KMS-11 (cell line): ENCODE measurements at regions not wholly inside any gene's neighbourhood (a gene's known extent, or its start where the extent isn't known, plus 50 kb on each side); places are given as distances from the start of the nearest gene placed in this dataset.

Experiments
- H2AFZ ChIP-seq: fragments of 200-600 bp; sonication (generic); 2 replicates; pipeline ENCODE4 v1.6.1; 2016; ENCODE audit warnings: antibody characterized with exemption, mixed run types, low read depth
- H3K27ac ChIP-seq: fragments of 200-600 bp; sonication (generic); 2 replicates; pipeline ENCODE4 v1.6.1; 2016; ENCODE audit warnings: mild to moderate bottlenecking, mixed run types
- H3K27me3 ChIP-seq: fragments of 200-600 bp; sonication (generic); 2 replicates; pipeline ENCODE4 v1.6.1; 2017; ENCODE audit warnings: mild to moderate bottlenecking, low read depth, mixed run types, moderate library complexity; ENCODE audit not compliant: insufficient read depth
- H3K36me3 ChIP-seq: fragments of 200-600 bp; sonication (generic); 2 replicates; pipeline ENCODE4 v1.6.1; 2017; ENCODE audit warnings: mild to moderate bottlenecking, mixed run types; ENCODE audit not compliant: insufficient read depth
- H3K4me1 ChIP-seq: fragments of 200-600 bp; sonication (generic); 2 replicates; pipeline ENCODE4 v1.6.1; 2016; ENCODE audit warnings: mild to moderate bottlenecking, low read depth, mixed run types; ENCODE audit not compliant: poor library complexity, severe bottlenecking
- H3K4me2 ChIP-seq: fragments of 200-600 bp; sonication (generic); 2 replicates; pipeline ENCODE4 v1.7.0; 2016; ENCODE audit warnings: mild to moderate bottlenecking, mixed run types
- H3K4me3 ChIP-seq: fragments of 200-600 bp; sonication (generic); IDR thresholded peaks from 2 replicates; pipeline ENCODE4 v1.6.1; 2017; ENCODE audit warnings: low read depth, low read length, mixed read lengths; ENCODE audit not compliant: insufficient read depth
- H3K79me2 ChIP-seq: fragments of 200-600 bp; sonication (generic); 2 replicates; pipeline ENCODE4 v1.6.1; 2016; ENCODE audit warnings: low read depth, mixed run types; ENCODE audit not compliant: insufficient read depth
- H3K9ac ChIP-seq: fragments of 200-600 bp; sonication (generic); 2 replicates; pipeline ENCODE4 v1.6.1; 2016; ENCODE audit warnings: mild to moderate bottlenecking, mixed run types
- H4K20me1 ChIP-seq: fragments of 200-600 bp; sonication (generic); 2 replicates; pipeline ENCODE4 v1.6.1; 2016; ENCODE audit warnings: mild to moderate bottlenecking, mixed run types; ENCODE audit not compliant: insufficient read depth
- CTCF ChIP-seq: fragments of 200-600 bp; sonication (generic); conservative IDR thresholded peaks from 2 replicates; pipeline ENCODE4 v1.6.1; 2017; ENCODE audit warnings: low read depth, mild to moderate bottlenecking, antibody characterized with exemption, low read length, moderate library complexity, mixed read lengths

- no peak overlapping the region for H3K9ac ChIP-seq
- peaks cover 38% of the 10 kb centered on the region for H3K4me1 ChIP-seq
- no peaks in the 10 kb centered on the region for H3K27me3 ChIP-seq
- H3K4me2 ChIP-seq = peak overlapping the region; percentile 22
- no peaks in the 10 kb centered on the region for H3K36me3 ChIP-seq
- no peak for TF ChIP-seq CTCF
- no peak overlapping the region for H3K4me3 ChIP-seq
- H3K27ac ChIP-seq = no peak overlapping the region
- H3K79me2 ChIP-seq = no peaks in the 10 kb centered on the region
- no peaks in the 10 kb centered on the region for H4K20me1 ChIP-seq
- no peak overlapping the region for H2AFZ ChIP-seq
These were observed 85.7 kb upstream of the RBBP8 start for GRCh38 chr18:22847392-22847791.

GRCh38 chr18:22847867-22848451 lies 85.2 kb upstream of the RBBP8 start:
- no peak for TF ChIP-seq CTCF
- Histone ChIP-seq H3K4me3 (no peak overlapping the region), H3K27ac (no peak overlapping the region), H3K4me1 (peaks cover 38% of the 10 kb centered on the region), H3K4me2 (peak overlapping the region; percentile 22), H3K79me2 (no peaks in the 10 kb centered on the region), H3K36me3 (no peaks in the 10 kb centered on the region), H4K20me1 (no peaks in the 10 kb centered on the region), H2AFZ (no peak overlapping the region), H3K27me3 (no peaks in the 10 kb centered on the region), H3K9ac (no peak overlapping the region)

DNA sequence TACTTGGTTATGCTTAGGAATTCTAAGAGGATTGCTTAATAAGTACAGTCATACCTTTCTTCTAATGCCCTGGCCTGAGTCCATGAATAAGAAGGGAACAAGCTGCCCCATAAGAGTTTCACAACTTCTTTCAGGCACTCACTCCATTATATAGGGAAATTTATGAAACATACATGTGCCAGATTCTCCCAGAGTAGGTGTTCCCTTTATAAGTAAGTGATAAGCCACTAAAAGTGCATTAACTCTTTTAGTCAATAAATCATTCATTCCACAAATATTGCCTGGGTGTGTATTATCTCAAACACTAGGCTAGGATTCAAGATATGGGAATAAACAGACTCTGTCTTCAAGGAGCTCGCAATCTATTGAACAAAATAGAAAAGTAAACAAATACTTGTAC lies 84.5 kb upstream of the RBBP8 start:
- Histone ChIP-seq H3K27me3 (no peaks in the 10 kb centered on the region), H3K79me2 (no peaks in the 10 kb centered on the region), H4K20me1 (no peaks in the 10 kb centered on the region), H3K9ac (no peak overlapping the region), H2AFZ (no peak overlapping the region), H3K27ac (no peak overlapping the region), H3K4me2 (no peak overlapping the region; the same call in 1 of the 2 replicates), H3K36me3 (no peaks in the 10 kb centered on the region), H3K4me3 (no peak overlapping the region), H3K4me1 (peaks cover 38% of the 10 kb centered on the region)
- TF ChIP-seq CTCF = no peak

DNA sequence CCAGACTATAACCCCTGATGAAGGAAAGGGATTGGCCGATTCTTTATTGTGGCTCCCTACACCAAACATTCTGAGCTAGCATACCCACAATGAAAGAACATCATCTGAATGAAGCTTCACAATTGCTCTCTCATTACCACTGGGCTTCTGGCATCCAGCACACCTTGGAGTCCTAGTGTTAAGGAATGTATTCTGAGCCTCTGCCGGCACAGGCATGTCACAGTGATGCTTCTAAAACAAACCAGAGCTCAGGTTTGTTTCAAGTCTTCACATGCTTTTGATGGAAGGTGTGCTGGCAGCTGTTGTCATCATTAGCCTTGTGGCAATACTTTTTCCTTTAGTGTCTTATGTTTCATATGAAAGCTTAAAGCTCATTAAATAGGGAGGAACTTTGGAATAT lies 76.3 kb upstream of the RBBP8 start:
- Histone ChIP-seq H3K4me1 (peaks cover 11% of the 10 kb centered on the region), H3K79me2 (no peaks in the 10 kb centered on the region), H2AFZ (no peak overlapping the region), H3K27me3 (no peaks in the 10 kb centered on the region), H3K4me2 (no peak overlapping the region), H3K27ac (no peak overlapping the region), H4K20me1 (no peaks in the 10 kb centered on the region), H3K4me3 (no peak overlapping the region), H3K9ac (no peak overlapping the region), H3K36me3 (no peaks in the 10 kb centered on the region)
- TF ChIP-seq CTCF = no peak
